ENCODE measurements at regions not wholly inside any gene's neighbourhood (a gene's known extent, or its start where the extent isn't known, plus 50 kb on each side); places are given as distances from the start of the nearest gene placed in this dataset.

DNA sequence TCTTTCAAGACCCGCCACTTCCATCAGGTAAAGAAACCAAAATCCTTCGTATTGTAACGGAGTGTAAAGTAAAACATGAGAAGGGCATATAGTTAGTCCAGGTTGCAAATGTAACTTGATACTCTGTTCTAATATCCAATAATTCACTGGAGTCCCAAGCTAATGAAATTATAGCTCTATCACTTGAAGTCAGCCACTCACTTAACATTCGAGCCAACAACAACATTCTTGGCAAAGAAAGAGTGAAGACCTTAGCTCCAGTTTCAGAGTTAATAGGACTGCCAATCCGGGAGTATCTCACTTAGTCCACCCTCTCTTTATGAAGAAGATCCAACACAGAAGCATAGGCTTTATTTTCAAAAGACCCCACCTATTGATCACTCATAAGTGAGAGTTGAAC lies 298.0 kb upstream of the SOX11 start:
- H3K4me1 ChIP-seq (ENCODE audit: control insufficient read depth in 1 of 2, insufficient read depth in 2 of 2, low read length in 2 of 2) = no peaks in the 10 kb centered on the region
- no peaks in the 10 kb centered on the region for H3K27me3 ChIP-seq (ENCODE audit: insufficient read depth, low read length)
- H3K36me3 ChIP-seq (ENCODE audit: control insufficient read depth in 1 of 2, insufficient read depth in 2 of 2, low read length in 2 of 2) = no peaks in the 10 kb centered on the region
- POLR2A ChIA-PET = no interaction called here
- CTCF ChIA-PET = no interaction called here
- RAD21 ChIA-PET (ENCODE audit: low non-redundant PET in 1 of 2, low total read pairs in 2 of 2, uncharacterized antibody in 2 of 2, unreplicated experiment in 2 of 2) = no interaction called here
- H3K4me3 ChIP-seq (replicated peaks in 1 of 2; ENCODE audit: low read depth in 1 of 2, low read length in 2 of 2) = no peak overlapping the region
- H4K20me1 ChIP-seq (ENCODE audit: insufficient read depth) = no peaks in the 10 kb centered on the region
- no TSS peak for BruUV-seq (replicated peaks)
- H3K27ac ChIP-seq (ENCODE audit: low read depth, low read length) = no peak overlapping the region
- H3K9me3 ChIP-seq (ENCODE audit: control insufficient read depth in 1 of 2, insufficient read depth in 1 of 2, low read depth in 1 of 2, low read length in 2 of 2) = peaks cover 12 to 24% of the 10 kb centered on the region in 2 experiments; a peak in 2 of 4 replicates
- no peak overlapping the region for H3K4me2 ChIP-seq (ENCODE audit: low read length)
- H3K79me2 ChIP-seq (ENCODE audit: insufficient read depth, low read length) = no peaks in the 10 kb centered on the region
- no peak for DNase-seq (ENCODE audit: low read depth, low spot score)
- TF ChIP-seq EZH2 (IDR thresholded peaks at IDR 0.05) (no peak), CBX3 (IDR thresholded peaks at IDR 0.05; ENCODE audit: low read depth) (no peak), POLR2A (IDR thresholded peaks at IDR 0.05; ENCODE audit: borderline replicate concordance, extremely low read depth, insufficient read depth, insufficient read length) (no peak), JUND (IDR thresholded peaks at IDR 0.05) (no peak), TCF7L2 (IDR thresholded peaks at IDR 0.05; ENCODE audit: borderline replicate concordance, extremely low read depth, insufficient read depth, insufficient read length) (no peak), FOSL1 (IDR thresholded peaks at IDR 0.05; ENCODE audit: low read depth) (no peak), ELF1 (IDR thresholded peaks at IDR 0.05; ENCODE audit: borderline replicate concordance, low read depth) (no peak)
- TF ChIP-seq, protein P1, sequence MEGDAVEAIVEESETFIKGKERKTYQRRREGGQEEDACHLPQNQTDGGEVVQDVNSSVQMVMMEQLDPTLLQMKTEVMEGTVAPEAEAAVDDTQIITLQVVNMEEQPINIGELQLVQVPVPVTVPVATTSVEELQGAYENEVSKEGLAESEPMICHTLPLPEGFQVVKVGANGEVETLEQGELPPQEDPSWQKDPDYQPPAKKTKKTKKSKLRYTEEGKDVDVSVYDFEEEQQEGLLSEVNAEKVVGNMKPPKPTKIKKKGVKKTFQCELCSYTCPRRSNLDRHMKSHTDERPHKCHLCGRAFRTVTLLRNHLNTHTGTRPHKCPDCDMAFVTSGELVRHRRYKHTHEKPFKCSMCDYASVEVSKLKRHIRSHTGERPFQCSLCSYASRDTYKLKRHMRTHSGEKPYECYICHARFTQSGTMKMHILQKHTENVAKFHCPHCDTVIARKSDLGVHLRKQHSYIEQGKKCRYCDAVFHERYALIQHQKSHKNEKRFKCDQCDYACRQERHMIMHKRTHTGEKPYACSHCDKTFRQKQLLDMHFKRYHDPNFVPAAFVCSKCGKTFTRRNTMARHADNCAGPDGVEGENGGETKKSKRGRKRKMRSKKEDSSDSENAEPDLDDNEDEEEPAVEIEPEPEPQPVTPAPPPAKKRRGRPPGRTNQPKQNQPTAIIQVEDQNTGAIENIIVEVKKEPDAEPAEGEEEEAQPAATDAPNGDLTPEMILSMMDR (IDR thresholded peaks at IDR 0.05 in 2 of 3, conservative IDR thresholded peaks at IDR 0.05 in 1 of 3; ENCODE audit: borderline replicate concordance in 1 of 3, insufficient read depth in 1 of 3, low read depth in 2 of 3, low read length in 2 of 3) = no peak
- TF ChIP-seq, protein P2, sequence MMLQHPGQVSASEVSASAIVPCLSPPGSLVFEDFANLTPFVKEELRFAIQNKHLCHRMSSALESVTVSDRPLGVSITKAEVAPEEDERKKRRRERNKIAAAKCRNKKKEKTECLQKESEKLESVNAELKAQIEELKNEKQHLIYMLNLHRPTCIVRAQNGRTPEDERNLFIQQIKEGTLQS (IDR thresholded peaks at IDR 0.05) = no peak
- TF ChIP-seq, protein P3, sequence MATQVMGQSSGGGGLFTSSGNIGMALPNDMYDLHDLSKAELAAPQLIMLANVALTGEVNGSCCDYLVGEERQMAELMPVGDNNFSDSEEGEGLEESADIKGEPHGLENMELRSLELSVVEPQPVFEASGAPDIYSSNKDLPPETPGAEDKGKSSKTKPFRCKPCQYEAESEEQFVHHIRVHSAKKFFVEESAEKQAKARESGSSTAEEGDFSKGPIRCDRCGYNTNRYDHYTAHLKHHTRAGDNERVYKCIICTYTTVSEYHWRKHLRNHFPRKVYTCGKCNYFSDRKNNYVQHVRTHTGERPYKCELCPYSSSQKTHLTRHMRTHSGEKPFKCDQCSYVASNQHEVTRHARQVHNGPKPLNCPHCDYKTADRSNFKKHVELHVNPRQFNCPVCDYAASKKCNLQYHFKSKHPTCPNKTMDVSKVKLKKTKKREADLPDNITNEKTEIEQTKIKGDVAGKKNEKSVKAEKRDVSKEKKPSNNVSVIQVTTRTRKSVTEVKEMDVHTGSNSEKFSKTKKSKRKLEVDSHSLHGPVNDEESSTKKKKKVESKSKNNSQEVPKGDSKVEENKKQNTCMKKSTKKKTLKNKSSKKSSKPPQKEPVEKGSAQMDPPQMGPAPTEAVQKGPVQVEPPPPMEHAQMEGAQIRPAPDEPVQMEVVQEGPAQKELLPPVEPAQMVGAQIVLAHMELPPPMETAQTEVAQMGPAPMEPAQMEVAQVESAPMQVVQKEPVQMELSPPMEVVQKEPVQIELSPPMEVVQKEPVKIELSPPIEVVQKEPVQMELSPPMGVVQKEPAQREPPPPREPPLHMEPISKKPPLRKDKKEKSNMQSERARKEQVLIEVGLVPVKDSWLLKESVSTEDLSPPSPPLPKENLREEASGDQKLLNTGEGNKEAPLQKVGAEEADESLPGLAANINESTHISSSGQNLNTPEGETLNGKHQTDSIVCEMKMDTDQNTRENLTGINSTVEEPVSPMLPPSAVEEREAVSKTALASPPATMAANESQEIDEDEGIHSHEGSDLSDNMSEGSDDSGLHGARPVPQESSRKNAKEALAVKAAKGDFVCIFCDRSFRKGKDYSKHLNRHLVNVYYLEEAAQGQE (IDR thresholded peaks at IDR 0.05; ENCODE audit: low read depth) = no peak
- intact Hi-C loops (cut with micrococcal nuclease) = no loop called here
- no peaks in the 10 kb centered on the region for H3K9me2 ChIP-seq (ENCODE audit: insufficient read depth)
- ATAC-seq = no peak
- no peak overlapping the region for H3K9ac ChIP-seq (ENCODE audit: low read length)
- H2AFZ ChIP-seq (ENCODE audit: low read depth, low read length, poor library complexity, severe bottlenecking) = no peak overlapping the region
